Calu3 (cell line): ENCODE measurements at regions not wholly inside any gene's neighbourhood (a gene's known extent, or its start where the extent isn't known, plus 50 kb on each side); places are given as distances from the start of the nearest gene placed in this dataset.

Experiments
- BruUV-seq: library from RNA; stranded (reverse); fragments of 400-500 nt; replicated peaks from 2 replicates; lab custom pipeline; 2021; lab: Mats Ljungman, UMichigan
- CTCF ChIA-PET: fragments of 300-600 bp; sonication (Branson Sonifier 250); formaldehyde crosslinking; loops from one replicate; lab custom pipeline; 2022; ENCODE audit warnings: antibody characterized with exemption; lab: Charles Lee
- DNase-seq: peaks from one replicate; pipeline ENCODE4 v3.0.0; 2022
- H3K27ac Mint-ChIP-seq: one replicate; pipeline ENCODE4 v1.8.0; 2022; ENCODE audit warnings: mixed read lengths; ENCODE audit not compliant: unreplicated experiment
- H3K27me3 Mint-ChIP-seq: one replicate; pipeline ENCODE4 v1.8.0; 2022; ENCODE audit warnings: mixed read lengths; ENCODE audit not compliant: unreplicated experiment
- H3K36me3 Mint-ChIP-seq: one replicate; pipeline ENCODE4 v1.8.0; 2022; ENCODE audit warnings: mild to moderate bottlenecking, moderate library complexity, mixed read lengths; ENCODE audit not compliant: insufficient read depth, unreplicated experiment
- H3K4me1 Mint-ChIP-seq: one replicate; pipeline ENCODE4 v1.8.0; 2022; ENCODE audit warnings: mild to moderate bottlenecking, low read depth, mixed read lengths; ENCODE audit not compliant: unreplicated experiment
- H3K4me3 Mint-ChIP-seq: one replicate; pipeline ENCODE4 v1.8.0; 2022; ENCODE audit warnings: mild to moderate bottlenecking, low read depth, moderate library complexity, mixed read lengths; ENCODE audit not compliant: unreplicated experiment
- H3K9me3 Mint-ChIP-seq: one replicate; pipeline ENCODE4 v1.8.0; 2022; ENCODE audit warnings: low read depth, mixed read lengths; ENCODE audit not compliant: unreplicated experiment
- intact Hi-C: fragments of 100-400 bp; cut with micrococcal nuclease; formaldehyde crosslinking; loops from one replicate; pipeline ENCODE4 v1.10.0; 2022; ENCODE audit not compliant: unreplicated experiment
- TF ChIP-seq, protein P1 (sequence below): fragments of 200-600 bp; IDR thresholded peaks from one replicate; pipeline ENCODE4 v1.8.0; 2022; ENCODE audit warnings: antibody characterized with exemption; ENCODE audit not compliant: unreplicated experiment

DNA sequence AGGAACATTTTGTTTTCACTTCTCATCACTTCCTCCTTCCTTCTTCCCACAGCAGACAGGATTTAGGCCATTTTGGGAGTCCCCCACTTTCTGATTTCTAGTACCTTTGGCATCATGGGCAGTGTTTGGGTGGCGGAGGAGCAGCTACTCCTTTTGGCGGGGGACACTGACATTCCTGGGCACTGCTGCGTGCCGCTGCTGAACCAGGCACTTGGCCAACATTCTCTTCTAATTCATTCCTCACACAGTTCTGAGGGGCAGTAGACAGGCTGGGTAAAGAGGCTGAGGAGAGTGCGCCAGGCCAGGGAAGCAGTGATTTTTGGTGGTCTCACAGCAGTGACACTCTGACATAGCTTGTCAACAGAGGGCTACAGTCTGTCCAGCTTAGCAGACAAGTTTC, 270.2 kb downstream of the LOXHD1 start:
- CTCF ChIA-PET = interaction anchor here (1.0 to 1.3 kb wide), 2 partner anchors 106 to 341 kb away, joined by 3 to 4 read pairs; no protein-coding TSS in a partner anchor
- no peak for DNase-seq
- Mint-ChIP-seq H3K27me3 (peaks cover 71% of the 10 kb centered on the region), H3K36me3 (no peaks in the 10 kb centered on the region), H3K4me1 (no peaks in the 10 kb centered on the region), H3K9me3 (no peaks in the 10 kb centered on the region), H3K4me3 (no peak overlapping the region), H3K27ac (no peak overlapping the region)
- intact Hi-C loops = no loop called here
- TF ChIP-seq, protein P1, sequence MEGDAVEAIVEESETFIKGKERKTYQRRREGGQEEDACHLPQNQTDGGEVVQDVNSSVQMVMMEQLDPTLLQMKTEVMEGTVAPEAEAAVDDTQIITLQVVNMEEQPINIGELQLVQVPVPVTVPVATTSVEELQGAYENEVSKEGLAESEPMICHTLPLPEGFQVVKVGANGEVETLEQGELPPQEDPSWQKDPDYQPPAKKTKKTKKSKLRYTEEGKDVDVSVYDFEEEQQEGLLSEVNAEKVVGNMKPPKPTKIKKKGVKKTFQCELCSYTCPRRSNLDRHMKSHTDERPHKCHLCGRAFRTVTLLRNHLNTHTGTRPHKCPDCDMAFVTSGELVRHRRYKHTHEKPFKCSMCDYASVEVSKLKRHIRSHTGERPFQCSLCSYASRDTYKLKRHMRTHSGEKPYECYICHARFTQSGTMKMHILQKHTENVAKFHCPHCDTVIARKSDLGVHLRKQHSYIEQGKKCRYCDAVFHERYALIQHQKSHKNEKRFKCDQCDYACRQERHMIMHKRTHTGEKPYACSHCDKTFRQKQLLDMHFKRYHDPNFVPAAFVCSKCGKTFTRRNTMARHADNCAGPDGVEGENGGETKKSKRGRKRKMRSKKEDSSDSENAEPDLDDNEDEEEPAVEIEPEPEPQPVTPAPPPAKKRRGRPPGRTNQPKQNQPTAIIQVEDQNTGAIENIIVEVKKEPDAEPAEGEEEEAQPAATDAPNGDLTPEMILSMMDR = no peak
- no TSS peak for BruUV-seq

DNA sequence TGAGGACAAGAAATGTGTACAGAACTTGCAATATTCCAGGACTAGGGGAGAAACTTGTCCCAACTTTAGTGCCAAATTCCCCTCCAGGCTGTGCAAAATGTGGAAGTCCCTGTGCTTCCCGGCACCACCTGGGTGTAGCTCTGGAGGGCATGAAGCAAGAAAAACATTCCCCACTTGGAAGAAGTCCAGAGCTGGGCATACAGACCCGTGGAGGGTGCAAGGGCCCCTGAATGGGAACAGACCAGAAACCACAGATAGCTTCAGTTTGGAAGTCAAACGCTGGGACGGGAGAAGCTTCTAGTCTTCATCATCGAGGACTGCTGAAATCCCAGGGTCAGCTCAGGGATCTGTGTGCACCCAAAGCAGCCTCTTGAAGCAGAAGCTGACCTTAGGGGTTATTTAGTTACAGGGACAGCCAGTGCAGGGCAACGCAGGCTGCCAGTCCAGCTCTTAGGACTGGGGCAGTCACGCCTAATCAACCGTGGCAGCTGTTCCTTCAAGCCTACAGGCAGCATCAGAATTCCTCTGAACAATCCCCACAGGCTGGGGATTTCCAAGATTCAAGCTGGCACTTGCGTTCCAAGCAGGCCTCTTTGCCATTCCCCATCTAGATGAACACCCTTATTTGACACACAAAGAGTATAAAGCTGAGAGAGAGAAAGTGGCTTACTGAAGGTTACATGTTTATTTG, 269.4 kb downstream of the LOXHD1 start:
- DNase-seq = no peak
- TF ChIP-seq, protein P1 = no peak
- Mint-ChIP-seq H3K9me3 (no peaks in the 10 kb centered on the region), H3K27me3 (peaks cover 63% of the 10 kb centered on the region), H3K27ac (no peak overlapping the region), H3K4me3 (no peak overlapping the region), H3K36me3 (no peaks in the 10 kb centered on the region), H3K4me1 (no peaks in the 10 kb centered on the region)
- CTCF ChIA-PET = interaction anchor here (0.6 to 1.8 kb wide), 3 partner anchors 8 to 106 kb away, joined by 3 to 4 read pairs (median 3); no protein-coding TSS in a partner anchor
- intact Hi-C loops = no loop called here
- no TSS peak for BruUV-seq

DNA sequence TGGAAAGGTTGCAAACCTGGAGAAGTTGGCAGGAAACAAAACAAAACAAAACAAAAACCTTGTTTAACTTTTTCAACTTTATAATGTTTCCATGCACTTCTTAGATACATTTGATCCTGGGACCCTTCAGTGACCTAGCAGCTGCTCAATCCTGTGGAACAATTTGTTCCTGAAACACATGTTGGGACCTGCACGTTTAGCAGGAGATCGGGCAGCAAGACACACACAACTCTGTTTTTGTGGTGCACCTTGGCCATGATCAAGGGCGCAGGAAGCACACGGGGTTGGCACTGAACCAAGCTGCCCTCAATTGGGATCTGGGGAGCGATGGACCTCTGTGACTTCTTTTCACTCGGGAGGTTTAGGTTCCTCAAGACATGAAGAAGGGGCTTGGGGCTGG, 268.7 kb downstream of the LOXHD1 start:
- no peaks in the 10 kb centered on the region for H3K9me3 Mint-ChIP-seq
- no peak overlapping the region for H3K27ac Mint-ChIP-seq
- H3K36me3 Mint-ChIP-seq = no peaks in the 10 kb centered on the region
- H3K4me3 Mint-ChIP-seq = no peak overlapping the region
- no peak for DNase-seq
- intact Hi-C loops = no loop called here
- TF ChIP-seq, protein P1 = no peak
- H3K4me1 Mint-ChIP-seq = no peaks in the 10 kb centered on the region
- no TSS peak for BruUV-seq
- CTCF ChIA-PET = interaction anchor here (0.6 to 1.8 kb wide), 2 partner anchors 9 to 124 kb away, joined by 3 to 4 read pairs; no protein-coding TSS in a partner anchor
- H3K27me3 Mint-ChIP-seq = peaks cover 61% of the 10 kb centered on the region

DNA sequence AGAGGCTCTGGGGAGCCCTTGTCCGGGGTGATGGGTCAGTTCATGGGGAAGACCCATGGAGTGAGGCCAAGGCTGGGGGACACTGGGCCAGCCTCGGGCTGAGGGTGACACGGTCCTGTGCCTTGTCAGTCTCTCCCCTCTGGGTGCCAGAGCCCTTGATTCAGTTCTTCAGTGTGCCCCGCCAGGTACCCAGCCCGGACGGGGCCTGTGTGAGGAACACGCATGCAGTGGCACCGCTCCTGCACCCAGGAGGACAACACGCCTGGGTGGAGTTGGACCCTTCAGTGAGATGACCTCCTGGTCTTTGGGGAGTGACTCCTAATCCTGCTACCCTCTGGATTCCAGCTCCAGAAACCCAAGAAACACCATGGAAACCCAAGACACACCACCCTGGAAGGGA, 264.4 kb downstream of the LOXHD1 start:
- CTCF ChIA-PET = interaction anchor here (1.0 to 1.1 kb wide), 3 partner anchors 10 to 266 kb away, joined by 3 read pairs; no protein-coding TSS in a partner anchor
- no TSS peak for BruUV-seq
- no peak overlapping the region for H3K27ac Mint-ChIP-seq

More for the DNA sequence above, 264.4 kb downstream of the LOXHD1 start:
- TF ChIP-seq, protein P1 = no peak
- Mint-ChIP-seq H3K4me3 (no peak overlapping the region), H3K4me1 (no peaks in the 10 kb centered on the region), H3K36me3 (no peaks in the 10 kb centered on the region), H3K9me3 (no peaks in the 10 kb centered on the region), H3K27me3 (peaks cover 38% of the 10 kb centered on the region)
- no peak for DNase-seq
- intact Hi-C loops = no loop called here
